H1 (cell line): ENCODE measurements at regions not wholly inside any gene's neighbourhood (a gene's known extent, or its start where the extent isn't known, plus 50 kb on each side); places are given as distances from the start of the nearest gene placed in this dataset.

Experiments used
- CTCF ChIA-PET: fragments of 300-600 bp; sonication (Branson Sonifier 250); formaldehyde crosslinking; loops from one replicate; lab custom pipeline; 2021; ENCODE audit not compliant: partially characterized antibody; lab: Charles Lee
- POLR2A ChIA-PET: fragments of 300-600 bp; sonication (Branson Sonifier 250); formaldehyde crosslinking; loops from one replicate; lab custom pipeline; 2021; ENCODE audit warnings: inconsistent platforms; ENCODE audit not compliant: partially characterized antibody; lab: Charles Lee
- DNase-seq, 2 experiments: peaks; one replicate each; pipeline versions ENCODE4 v3.0.0 to v3.0.0-alpha.2; 2010 to 2022; ENCODE audit warnings: low spot score in 2 of 2, low read depth in 1 of 2, mixed read lengths in 1 of 2
- FAIRE-seq: peaks from 2 replicates; lab custom pipeline; 2011; peaks lifted over from hg19 to GRCh38; lab: Jason Lieb, UNC
- H2AFZ ChIP-seq: 2 replicates; pipeline ENCODE4 v1.8.1; 2012; ENCODE audit warnings: low read length, inconsistent platforms
- H2AK5ac ChIP-seq: 2 replicates; pipeline ENCODE4 v1.6.1; 2013; ENCODE audit warnings: low read depth, low read length
- H2BK120ac ChIP-seq: replicated peaks from 2 replicates; pipeline ENCODE3; 2013; ENCODE audit warnings: low read depth, low read length, inconsistent platforms
- H2BK12ac ChIP-seq: 2 replicates; pipeline ENCODE4 v1.6.1; 2013; ENCODE audit warnings: low read depth, low read length
- H2BK15ac ChIP-seq: 2 replicates; pipeline ENCODE4 v1.6.1; 2013; ENCODE audit warnings: low read length
- H2BK20ac ChIP-seq: 2 replicates; pipeline ENCODE4 v1.6.1; 2013; ENCODE audit warnings: low read length
- H2BK5ac ChIP-seq: 2 replicates; pipeline ENCODE4 v1.6.1; 2013; ENCODE audit warnings: low read depth, low read length
- H3K14ac ChIP-seq: 2 replicates; pipeline ENCODE4 v1.6.1; 2013; ENCODE audit warnings: inconsistent platforms; ENCODE audit not compliant: insufficient read length
- H3K18ac ChIP-seq: 2 replicates; pipeline ENCODE4 v1.6.1; 2013; ENCODE audit warnings: low read length; ENCODE audit errors: extremely low read depth
- H3K23ac ChIP-seq: 2 replicates; pipeline ENCODE4 v1.6.1; 2013; ENCODE audit warnings: inconsistent platforms; ENCODE audit not compliant: insufficient read length
- H3K23me2 ChIP-seq: 2 replicates; pipeline ENCODE4 v1.6.1; 2013; ENCODE audit warnings: low read depth, low read length
- H3K27ac ChIP-seq: 2 replicates; pipeline ENCODE4 v1.6.1; 2011; ENCODE audit warnings: low read depth, low read length, inconsistent platforms
- H3K27me3 ChIP-seq, 4 experiments: replicated peaks in 1 of 4; 1 replicate in 1 of 4; 2 replicates in 3 of 4; pipeline versions ENCODE4 v1.6.1 to v1.8.1; 2011 to 2013; ENCODE audit warnings: low read length in 3 of 4, mild to moderate bottlenecking in 3 of 4, inconsistent platforms in 2 of 4, mixed read lengths in 2 of 4, moderate library complexity in 1 of 4; ENCODE audit not compliant: control insufficient read depth in 3 of 4, insufficient read depth in 3 of 4; ENCODE audit errors: extremely low read depth in 1 of 4
- H3K36me3 ChIP-seq, 4 experiments: 2 replicates each; pipeline versions ENCODE4 v1.6.1 to v1.8.1; 2011 to 2013; ENCODE audit warnings: mild to moderate bottlenecking in 4 of 4, low read length in 3 of 4, moderate library complexity in 2 of 4, control low read depth in 1 of 4, inconsistent platforms in 1 of 4; ENCODE audit not compliant: insufficient read depth in 4 of 4, control insufficient read depth in 2 of 4
- H3K4ac ChIP-seq: replicated peaks from 2 replicates; pipeline ENCODE3; 2013; ENCODE audit warnings: low read length, low read depth, mixed read lengths, inconsistent platforms; ENCODE audit not compliant: insufficient read length
- H3K4me1 ChIP-seq, 4 experiments: replicated peaks in 1 of 4; 1 replicate in 1 of 4; 2 replicates in 3 of 4; pipeline versions ENCODE4 v1.6.1 to v1.8.1; 2011 to 2013; ENCODE audit warnings: low read length in 3 of 4, inconsistent platforms in 2 of 4, mixed read lengths in 1 of 4; ENCODE audit not compliant: insufficient read depth in 4 of 4, control insufficient read depth in 3 of 4
- H3K4me2 ChIP-seq, 2 experiments: 2 replicates each; pipeline versions ENCODE4 v1.6.1 to v1.8.1; 2011 to 2013; ENCODE audit warnings: low read depth in 2 of 2, low read length in 2 of 2, control low read depth in 1 of 2, inconsistent platforms in 1 of 2, mild to moderate bottlenecking in 1 of 2; ENCODE audit not compliant: insufficient read depth in 1 of 2
- H3K4me3 ChIP-seq, 4 experiments: fragments of 200-600, 300-600 bp in 1 of 4; sonication (generic), shearing (Covaris generic), sonication (Bioruptor Twin) in 1 of 4; 2 replicates each; pipeline versions ENCODE4 v1.5.1 to v1.8.1; 2011 to 2016; ENCODE audit warnings: low read length in 4 of 4, low read depth in 3 of 4, control low read depth in 2 of 4, inconsistent platforms in 2 of 4, mild to moderate bottlenecking in 2 of 4, mixed read lengths in 1 of 4, moderate library complexity in 1 of 4; ENCODE audit not compliant: insufficient read depth in 2 of 4; ENCODE audit errors: extremely low read depth in 1 of 4
- H3K56ac ChIP-seq: replicated peaks from 2 replicates; pipeline ENCODE3; 2013; ENCODE audit warnings: low read depth, mild to moderate bottlenecking, mixed read lengths, low read length, inconsistent platforms; ENCODE audit not compliant: insufficient read length
- H3K79me1 ChIP-seq: 2 replicates; pipeline ENCODE4 v1.6.1; 2013; ENCODE audit warnings: low read depth, low read length, control low read depth
- H3K79me2 ChIP-seq, 2 experiments: 2 replicates each; pipeline versions ENCODE4 v1.6.1 to v1.8.1; 2012 to 2013; ENCODE audit warnings: low read length in 2 of 2, mild to moderate bottlenecking in 2 of 2, inconsistent platforms in 1 of 2; ENCODE audit not compliant: insufficient read depth in 2 of 2, control insufficient read depth in 1 of 2
- H3K9ac ChIP-seq, 4 experiments: replicated peaks in 1 of 4; 1 replicate in 1 of 4; 2 replicates in 3 of 4; pipeline versions ENCODE4 v1.6.1 to v1.8.1; 2011 to 2013; ENCODE audit warnings: low read depth in 3 of 4, low read length in 3 of 4, control low read depth in 2 of 4, mild to moderate bottlenecking in 2 of 4, moderate library complexity in 2 of 4, inconsistent platforms in 1 of 4; ENCODE audit errors: extremely low read depth in 1 of 4
- H3K9me3 ChIP-seq, 2 experiments: 2 replicates each; pipeline versions ENCODE4 v1.6.1 to v1.8.1; 2012 to 2013; ENCODE audit warnings: mild to moderate bottlenecking in 2 of 2, moderate library complexity in 2 of 2, control low read depth in 1 of 2, inconsistent platforms in 1 of 2, low read depth in 1 of 2, low read length in 1 of 2, mixed read lengths in 1 of 2; ENCODE audit not compliant: insufficient read depth in 2 of 2
- H4K20me1 ChIP-seq, 2 experiments: replicated peaks in 1 of 2; 2 replicates each; pipeline versions ENCODE3 to v1.8.1; 2011 to 2013; ENCODE audit warnings: inconsistent platforms in 2 of 2, low read length in 2 of 2, mild to moderate bottlenecking in 1 of 2; ENCODE audit not compliant: insufficient read depth in 2 of 2, control insufficient read depth in 1 of 2
- H4K5ac ChIP-seq: 2 replicates; pipeline ENCODE4 v1.6.1; 2013; ENCODE audit warnings: low read length, low read depth, mixed read lengths, inconsistent platforms; ENCODE audit not compliant: insufficient read length
- H4K8ac ChIP-seq: 2 replicates; pipeline ENCODE4 v1.8.0; 2013; ENCODE audit warnings: mild to moderate bottlenecking, moderate library complexity, low read length, inconsistent platforms; ENCODE audit not compliant: insufficient read depth; ENCODE audit errors: extremely low read depth
- H4K91ac ChIP-seq: replicated peaks from 2 replicates; pipeline ENCODE3; 2013; ENCODE audit warnings: low read length, mixed read lengths, inconsistent platforms; ENCODE audit not compliant: insufficient read length
- ATF2 ChIP-seq: IDR thresholded peaks from 2 replicates; pipeline ENCODE4 v1.6.1; 2012; ENCODE audit warnings: low read length, inconsistent platforms
- ATF3 ChIP-seq: IDR thresholded peaks from 2 replicates; pipeline ENCODE4 v1.6.1; 2011; ENCODE audit warnings: low read depth, mild to moderate bottlenecking, low read length; ENCODE audit not compliant: insufficient read depth
- BCL11A ChIP-seq, 2 experiments: IDR thresholded peaks; one replicate each; pipeline ENCODE4 v1.6.1; 2011; ENCODE audit warnings: low read depth in 2 of 2, low read length in 2 of 2, mild to moderate bottlenecking in 2 of 2
- CTCF ChIP-seq, 3 experiments: IDR thresholded peaks; 1 replicate in 2 of 3; 2 replicates in 1 of 3; pipeline versions ENCODE4 v1.5.1 to v1.6.1; 2011; ENCODE audit warnings: low read length in 3 of 3, mild to moderate bottlenecking in 3 of 3, inconsistent platforms in 2 of 3, low read depth in 1 of 3, moderate library complexity in 1 of 3; ENCODE audit not compliant: insufficient read depth in 1 of 3; ENCODE audit errors: control extremely low read depth in 1 of 3
- GABPA ChIP-seq: IDR thresholded peaks from 2 replicates; pipeline ENCODE4 v1.6.1; 2011; ENCODE audit warnings: mild to moderate bottlenecking, low read length, moderate library complexity, borderline replicate concordance; ENCODE audit not compliant: insufficient read depth
- GTF2F1 ChIP-seq: IDR thresholded peaks from 2 replicates; pipeline ENCODE4 v1.6.1; 2012; ENCODE audit warnings: low read depth, low read length, improper control_type of control experiment, borderline replicate concordance
- JUN ChIP-seq: IDR thresholded peaks from 2 replicates; pipeline ENCODE4 v1.6.1; 2011; ENCODE audit warnings: low read depth, mild to moderate bottlenecking, improper control_type of control experiment, low read length
- NRF1 ChIP-seq: IDR thresholded peaks from 2 replicates; pipeline ENCODE4 v1.6.1; 2011; ENCODE audit warnings: mild to moderate bottlenecking, low read depth, low read length, improper control_type of control experiment
- POU5F1 ChIP-seq: IDR thresholded peaks from 2 replicates; pipeline ENCODE4 v1.6.1; 2011; ENCODE audit warnings: low read depth, mild to moderate bottlenecking, low read length, moderate library complexity
- SUZ12 ChIP-seq: fragments of 200-600 bp; sonication (generic); IDR thresholded peaks from 2 replicates; pipeline ENCODE4 v1.6.1; 2012; ENCODE audit warnings: mild to moderate bottlenecking, inconsistent platforms, low read length, moderate library complexity, mixed read lengths
- TBP ChIP-seq: IDR thresholded peaks from 2 replicates; pipeline ENCODE4 v1.6.1; 2011; ENCODE audit warnings: low read depth, low read length, improper control_type of control experiment

GRCh38 chr2:137801228-137801627, 163.0 kb upstream of the HNMT start:
- no peaks in the 10 kb centered on the region for H3K79me2 ChIP-seq
- H3K18ac ChIP-seq, result no peak overlapping the region
- H3K9me3 ChIP-seq, result peaks cover 13 to 16% of the 10 kb centered on the region in 2 experiments; a peak in 3 of 4 replicates
- DNase-seq (no peak), FAIRE-seq (no peak)
- ChIA-PET POLR2A (no interaction called here), CTCF (no interaction called here)
- no peak overlapping the region for H3K4me3 ChIP-seq
- no peaks in the 10 kb centered on the region for H3K27me3 ChIP-seq
- no peak overlapping the region for H2BK12ac ChIP-seq
- H2AK5ac ChIP-seq, result no peak overlapping the region
- no peak overlapping the region for H2BK15ac ChIP-seq
- no peak overlapping the region for H2AFZ ChIP-seq
- no peaks in the 10 kb centered on the region for H3K36me3 ChIP-seq
- H2BK120ac ChIP-seq, result no peak overlapping the region
- no peaks in the 10 kb centered on the region for H4K20me1 ChIP-seq
- H4K8ac ChIP-seq, result no peak overlapping the region
- no peak overlapping the region for H4K91ac ChIP-seq
- no peak overlapping the region for H3K4me2 ChIP-seq
- H4K5ac ChIP-seq, result no peak overlapping the region
- H3K56ac ChIP-seq, result no peak overlapping the region
- no peak overlapping the region for H3K9ac ChIP-seq
- no peaks in the 10 kb centered on the region for H3K4me1 ChIP-seq
- no peak overlapping the region for H3K23ac ChIP-seq
- no peak overlapping the region for H2BK5ac ChIP-seq
- no peak overlapping the region for H3K14ac ChIP-seq
- H3K27ac ChIP-seq, result no peak overlapping the region
- H2BK20ac ChIP-seq, result no peak overlapping the region
- H3K4ac ChIP-seq, result no peak overlapping the region
- no peaks in the 10 kb centered on the region for H3K79me1 ChIP-seq
- H3K23me2 ChIP-seq, result no peaks in the 10 kb centered on the region
- TF ChIP-seq ATF3 (no peak), BCL11A (IDR thresholded peaks at IDR 0.05; ENCODE audit: low read depth in 2 of 2, low read length in 2 of 2) (no peak), SUZ12 (no peak), NRF1 (no peak), JUN (no peak), POU5F1 (no peak), GTF2F1 (no peak), TBP (no peak), ATF2 (no peak), GABPA (no peak), CTCF (IDR thresholded peaks at IDR 0.05; ENCODE audit: control extremely low read depth in 1 of 3, insufficient read depth in 1 of 3, low read depth in 1 of 3, low read length in 3 of 3) (no peak)
